ENCODE measurements at regions not wholly inside any gene's neighbourhood (a gene's known extent, or its start where the extent isn't known, plus 50 kb on each side); places are given as distances from the start of the nearest gene placed in this dataset.

DNA sequence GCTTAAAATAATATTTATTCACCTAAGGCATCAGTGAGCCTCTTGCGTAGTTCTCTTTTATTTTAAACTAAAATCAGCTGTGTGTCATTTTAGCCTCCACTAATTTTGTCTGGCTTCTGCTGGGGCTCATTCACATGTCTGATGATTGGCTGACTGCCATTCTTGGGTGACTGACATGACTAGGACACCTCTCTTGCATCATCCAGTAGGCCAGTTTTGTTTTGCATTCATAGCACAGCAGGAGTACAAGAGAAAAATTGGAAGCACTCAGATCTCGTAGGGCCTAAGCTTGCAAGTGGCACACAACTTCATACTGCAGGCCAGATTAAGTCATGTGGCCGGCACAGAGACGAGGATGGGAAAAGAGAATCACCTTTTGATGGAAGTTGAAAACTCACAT, 1226.5 kb downstream of the GALC start:
- TF ChIP-seq POLR2A (IDR thresholded peaks at IDR 0.05) = no peak
- TF ChIP-seq, protein P1, sequence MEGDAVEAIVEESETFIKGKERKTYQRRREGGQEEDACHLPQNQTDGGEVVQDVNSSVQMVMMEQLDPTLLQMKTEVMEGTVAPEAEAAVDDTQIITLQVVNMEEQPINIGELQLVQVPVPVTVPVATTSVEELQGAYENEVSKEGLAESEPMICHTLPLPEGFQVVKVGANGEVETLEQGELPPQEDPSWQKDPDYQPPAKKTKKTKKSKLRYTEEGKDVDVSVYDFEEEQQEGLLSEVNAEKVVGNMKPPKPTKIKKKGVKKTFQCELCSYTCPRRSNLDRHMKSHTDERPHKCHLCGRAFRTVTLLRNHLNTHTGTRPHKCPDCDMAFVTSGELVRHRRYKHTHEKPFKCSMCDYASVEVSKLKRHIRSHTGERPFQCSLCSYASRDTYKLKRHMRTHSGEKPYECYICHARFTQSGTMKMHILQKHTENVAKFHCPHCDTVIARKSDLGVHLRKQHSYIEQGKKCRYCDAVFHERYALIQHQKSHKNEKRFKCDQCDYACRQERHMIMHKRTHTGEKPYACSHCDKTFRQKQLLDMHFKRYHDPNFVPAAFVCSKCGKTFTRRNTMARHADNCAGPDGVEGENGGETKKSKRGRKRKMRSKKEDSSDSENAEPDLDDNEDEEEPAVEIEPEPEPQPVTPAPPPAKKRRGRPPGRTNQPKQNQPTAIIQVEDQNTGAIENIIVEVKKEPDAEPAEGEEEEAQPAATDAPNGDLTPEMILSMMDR (IDR thresholded peaks at IDR 0.05) = no peak
